Upper lobe of left lung (tissue), 4 donors: ENCODE measurements at regions not wholly inside any gene's neighbourhood (a gene's known extent, or its start where the extent isn't known, plus 50 kb on each side); places are given as distances from the start of the nearest gene placed in this dataset.

Experiments
- POLR2A ChIP-seq, 4 donors: fragments of 450-650 bp; IDR thresholded peaks; one replicate each; pipeline ENCODE4 v1.5.1; 2016 to 2017; ENCODE audit warnings: antibody characterized with exemption in 4 of 4, mild to moderate bottlenecking in 2 of 4
- POLR2AphosphoS5 ChIP-seq, 2 donors: sonication (generic); formaldehyde crosslinking; IDR thresholded peaks; one replicate each; pipeline ENCODE4 v1.5.1; 2017; ENCODE audit warnings: antibody characterized with exemption in 2 of 2
- TF ChIP-seq, protein P1 (sequence below), 6 experiments: fragments of 450-650 bp in 4 of 6; fragments of 200-600 bp in 2 of 6; sonication (generic) in 2 of 6; IDR thresholded peaks; one replicate each; pipeline ENCODE4 v1.5.1; 2016 to 2019; ENCODE audit warnings: antibody characterized with exemption in 6 of 6

DNA sequence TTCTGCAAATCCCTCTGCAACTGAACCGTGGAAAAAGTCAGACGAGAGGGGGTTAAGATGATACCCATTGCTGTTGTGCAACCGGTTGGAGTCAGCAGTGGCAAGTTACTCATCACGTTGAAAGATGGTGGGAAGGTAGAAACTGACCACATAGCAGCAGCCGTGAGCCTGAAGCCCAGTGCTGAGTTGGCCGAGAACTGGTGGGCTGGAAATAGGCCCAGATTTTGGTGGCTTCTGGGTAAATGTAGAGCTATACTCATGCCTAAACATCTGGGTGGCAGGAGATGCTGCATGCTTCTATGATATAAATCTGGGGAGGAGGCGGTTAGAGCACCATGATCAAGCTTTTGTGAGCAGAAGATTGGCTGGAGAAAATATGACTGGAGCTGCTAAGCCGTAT lies 78.6 kb downstream of the ARL5B start:
- TF ChIP-seq, protein P1, sequence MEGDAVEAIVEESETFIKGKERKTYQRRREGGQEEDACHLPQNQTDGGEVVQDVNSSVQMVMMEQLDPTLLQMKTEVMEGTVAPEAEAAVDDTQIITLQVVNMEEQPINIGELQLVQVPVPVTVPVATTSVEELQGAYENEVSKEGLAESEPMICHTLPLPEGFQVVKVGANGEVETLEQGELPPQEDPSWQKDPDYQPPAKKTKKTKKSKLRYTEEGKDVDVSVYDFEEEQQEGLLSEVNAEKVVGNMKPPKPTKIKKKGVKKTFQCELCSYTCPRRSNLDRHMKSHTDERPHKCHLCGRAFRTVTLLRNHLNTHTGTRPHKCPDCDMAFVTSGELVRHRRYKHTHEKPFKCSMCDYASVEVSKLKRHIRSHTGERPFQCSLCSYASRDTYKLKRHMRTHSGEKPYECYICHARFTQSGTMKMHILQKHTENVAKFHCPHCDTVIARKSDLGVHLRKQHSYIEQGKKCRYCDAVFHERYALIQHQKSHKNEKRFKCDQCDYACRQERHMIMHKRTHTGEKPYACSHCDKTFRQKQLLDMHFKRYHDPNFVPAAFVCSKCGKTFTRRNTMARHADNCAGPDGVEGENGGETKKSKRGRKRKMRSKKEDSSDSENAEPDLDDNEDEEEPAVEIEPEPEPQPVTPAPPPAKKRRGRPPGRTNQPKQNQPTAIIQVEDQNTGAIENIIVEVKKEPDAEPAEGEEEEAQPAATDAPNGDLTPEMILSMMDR (IDR thresholded peaks at IDR 0.05), result no peak
- TF ChIP-seq POLR2AphosphoS5 (IDR thresholded peaks at IDR 0.05) (no peak), POLR2A (IDR thresholded peaks at IDR 0.05) (no peak)
